Type B pancreatic cell (in vitro differentiated cells): ENCODE measurements at regions not wholly inside any gene's neighbourhood (a gene's known extent, or its start where the extent isn't known, plus 50 kb on each side); places are given as distances from the start of the nearest gene placed in this dataset.
A peak's percentile ranks its signal among the peaks of the same experiment; 100 is the strongest.

ENCODE experiments used
- DNase-seq: peaks from one replicate; pipeline ENCODE4 v3.0.0; 2021; ENCODE audit warnings: mixed read lengths; ENCODE audit not compliant: unreplicated experiment; ENCODE audit errors: extremely low spot score
- H3K27ac Mint-ChIP-seq: 2 replicates; pipeline ENCODE4 v1.8.0; 2021; ENCODE audit warnings: mild to moderate bottlenecking, mixed read lengths
- H3K27me3 Mint-ChIP-seq: 2 replicates; pipeline ENCODE4 v1.8.0; 2021; ENCODE audit warnings: mixed read lengths
- H3K36me3 Mint-ChIP-seq: 2 replicates; pipeline ENCODE4 v1.8.0; 2021; ENCODE audit warnings: mixed read lengths
- H3K4me1 Mint-ChIP-seq: one replicate; pipeline ENCODE4 v1.8.0; 2021; ENCODE audit warnings: mixed read lengths; ENCODE audit not compliant: unreplicated experiment
- H3K4me3 Mint-ChIP-seq: 2 replicates; pipeline ENCODE4 v1.8.0; 2021; ENCODE audit warnings: mild to moderate bottlenecking, mixed read lengths
- H3K9me3 Mint-ChIP-seq: 2 replicates; pipeline ENCODE4 v1.8.0; 2021; ENCODE audit warnings: mixed read lengths
- TF ChIP-seq, protein P1 (sequence below): fragments of 200-600 bp; sonication (generic); conservative IDR thresholded peaks from 2 replicates; pipeline ENCODE4 v1.5.0; 2021; ENCODE audit warnings: antibody characterized with exemption, mild to moderate bottlenecking

GRCh38 chr13:40391788-40392187 is 274.7 kb downstream of the FOXO1 start:
- TF ChIP-seq, protein P1, sequence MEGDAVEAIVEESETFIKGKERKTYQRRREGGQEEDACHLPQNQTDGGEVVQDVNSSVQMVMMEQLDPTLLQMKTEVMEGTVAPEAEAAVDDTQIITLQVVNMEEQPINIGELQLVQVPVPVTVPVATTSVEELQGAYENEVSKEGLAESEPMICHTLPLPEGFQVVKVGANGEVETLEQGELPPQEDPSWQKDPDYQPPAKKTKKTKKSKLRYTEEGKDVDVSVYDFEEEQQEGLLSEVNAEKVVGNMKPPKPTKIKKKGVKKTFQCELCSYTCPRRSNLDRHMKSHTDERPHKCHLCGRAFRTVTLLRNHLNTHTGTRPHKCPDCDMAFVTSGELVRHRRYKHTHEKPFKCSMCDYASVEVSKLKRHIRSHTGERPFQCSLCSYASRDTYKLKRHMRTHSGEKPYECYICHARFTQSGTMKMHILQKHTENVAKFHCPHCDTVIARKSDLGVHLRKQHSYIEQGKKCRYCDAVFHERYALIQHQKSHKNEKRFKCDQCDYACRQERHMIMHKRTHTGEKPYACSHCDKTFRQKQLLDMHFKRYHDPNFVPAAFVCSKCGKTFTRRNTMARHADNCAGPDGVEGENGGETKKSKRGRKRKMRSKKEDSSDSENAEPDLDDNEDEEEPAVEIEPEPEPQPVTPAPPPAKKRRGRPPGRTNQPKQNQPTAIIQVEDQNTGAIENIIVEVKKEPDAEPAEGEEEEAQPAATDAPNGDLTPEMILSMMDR = no peak
- no peak for DNase-seq
- H3K4me1 Mint-ChIP-seq = no peaks in the 10 kb centered on the region
- H3K9me3 Mint-ChIP-seq = peaks cover 6% of the 10 kb centered on the region
- no peaks in the 10 kb centered on the region for H3K27me3 Mint-ChIP-seq
- H3K27ac Mint-ChIP-seq = no peak overlapping the region
- no peak overlapping the region for H3K4me3 Mint-ChIP-seq
- no peaks in the 10 kb centered on the region for H3K36me3 Mint-ChIP-seq

DNA sequence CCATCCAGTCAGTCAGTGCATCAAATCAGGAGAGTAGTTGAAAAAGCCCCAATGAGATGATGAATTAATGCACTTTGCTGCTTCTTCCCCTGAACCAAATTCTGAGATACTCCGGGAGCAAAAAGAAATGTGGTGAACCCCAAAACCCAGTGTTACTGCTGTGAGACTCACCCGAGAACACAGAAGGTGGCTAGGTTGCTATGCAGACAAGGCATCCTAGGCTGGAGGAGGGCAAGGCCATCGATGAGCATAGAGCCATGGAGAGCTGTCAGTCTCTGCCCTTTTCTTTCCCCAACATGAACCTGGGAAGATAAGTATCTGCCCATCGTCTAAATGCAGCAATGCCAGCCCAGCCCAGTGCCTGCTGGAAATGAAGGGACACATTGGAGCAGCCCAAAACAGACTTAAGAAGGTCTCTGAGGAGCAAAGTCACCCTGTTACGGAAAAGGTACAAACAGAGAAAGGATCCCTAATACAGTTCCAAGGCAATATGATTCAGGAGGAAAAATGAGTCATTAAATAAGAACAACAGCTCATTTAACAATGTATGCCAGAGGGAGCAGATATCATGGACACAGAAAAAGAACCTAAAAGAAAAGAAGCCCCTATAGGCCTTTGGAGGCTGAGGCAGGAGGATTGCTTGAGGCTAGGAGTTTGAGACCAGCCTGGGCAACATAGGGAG is 272.0 kb downstream of the FOXO1 start:
- H3K9me3 Mint-ChIP-seq = peaks cover 6% of the 10 kb centered on the region
- no peaks in the 10 kb centered on the region for H3K27me3 Mint-ChIP-seq
- H3K36me3 Mint-ChIP-seq = no peaks in the 10 kb centered on the region
- H3K27ac Mint-ChIP-seq = no peak overlapping the region
- no peak overlapping the region for H3K4me3 Mint-ChIP-seq
- TF ChIP-seq, protein P1 = no peak
- DNase-seq = no peak
- no peaks in the 10 kb centered on the region for H3K4me1 Mint-ChIP-seq

DNA sequence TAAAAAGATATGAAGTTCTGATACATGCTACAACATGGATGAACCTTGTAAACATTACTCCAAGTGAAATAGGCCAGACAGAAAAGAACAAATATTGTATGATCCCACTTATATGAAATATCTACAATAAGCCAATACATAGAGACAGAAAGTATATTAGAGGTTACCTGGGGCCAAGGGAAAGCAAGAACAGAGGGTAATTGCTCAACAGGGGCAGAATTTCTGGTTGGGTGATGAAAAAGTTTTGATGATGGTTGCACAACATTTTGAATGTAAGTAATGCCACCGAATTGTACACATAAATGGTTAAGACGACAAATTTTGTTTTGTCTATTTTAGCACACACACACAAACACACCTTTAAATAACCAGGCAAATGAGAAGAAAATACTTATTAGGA is 268.4 kb downstream of the FOXO1 start:
- Mint-ChIP-seq H3K9me3 (peaks cover 6% of the 10 kb centered on the region), H3K27me3 (no peaks in the 10 kb centered on the region), H3K27ac (no peak overlapping the region), H3K36me3 (no peaks in the 10 kb centered on the region), H3K4me1 (peaks cover 18% of the 10 kb centered on the region), H3K4me3 (no peak overlapping the region)
- TF ChIP-seq, protein P1 = no peak
- DNase-seq = no peak

GRCh38 chr13:40399756-40400155 is 266.7 kb downstream of the FOXO1 start:
- H3K4me3 Mint-ChIP-seq = no peak overlapping the region
- no peaks in the 10 kb centered on the region for H3K9me3 Mint-ChIP-seq
- no peaks in the 10 kb centered on the region for H3K27me3 Mint-ChIP-seq
- TF ChIP-seq, protein P1 = no peak
- no peak for DNase-seq
- no peaks in the 10 kb centered on the region for H3K36me3 Mint-ChIP-seq
- H3K27ac Mint-ChIP-seq = no peak overlapping the region
- peaks cover 26% of the 10 kb centered on the region for H3K4me1 Mint-ChIP-seq

DNA sequence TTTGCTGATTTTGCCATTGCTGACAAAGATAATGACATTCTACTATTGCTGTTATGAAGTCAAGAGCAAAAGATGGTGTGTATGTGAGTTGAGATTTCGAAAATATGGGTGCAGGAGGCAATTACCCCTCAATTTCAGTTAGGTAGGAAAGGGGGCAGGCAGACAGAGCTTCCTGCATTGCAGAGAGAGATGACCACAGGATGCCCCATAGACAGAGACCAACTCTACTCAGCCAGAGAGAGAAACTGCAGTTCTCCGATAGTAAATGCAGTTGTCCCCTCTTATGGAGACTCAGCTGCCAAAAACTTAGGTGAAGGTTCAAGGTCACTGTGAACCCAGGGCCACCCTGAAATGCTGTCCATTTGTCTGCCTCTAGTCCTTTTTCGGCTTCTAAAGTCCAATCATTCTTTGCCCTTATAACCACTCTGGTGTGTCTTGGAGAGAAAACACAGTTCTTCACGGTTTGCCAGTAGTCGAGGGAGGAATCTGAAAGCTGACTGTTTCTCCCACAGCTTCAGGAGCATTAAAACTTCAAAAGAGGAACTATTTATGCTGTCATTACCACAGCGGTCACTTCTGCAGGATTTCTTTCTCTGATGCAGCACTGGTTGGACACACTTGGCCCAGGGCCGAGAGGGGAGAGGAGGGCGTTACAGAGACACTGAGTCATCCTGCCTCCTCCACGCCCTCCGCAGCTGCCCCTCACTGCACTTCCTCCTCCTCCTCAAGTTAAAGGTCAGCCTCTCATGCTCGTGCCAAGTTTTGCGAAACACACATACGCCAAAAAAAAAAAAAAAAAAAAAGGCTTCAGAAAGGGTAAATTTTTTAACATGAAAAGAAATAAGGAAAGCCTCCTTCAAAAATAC is 264.3 kb downstream of the FOXO1 start:
- H3K27me3 Mint-ChIP-seq = no peaks in the 10 kb centered on the region
- TF ChIP-seq, protein P1 = no peak
- H3K27ac Mint-ChIP-seq = peak overlapping the region; percentile 22
- peak overlapping the region; percentile 46 for H3K4me3 Mint-ChIP-seq
- H3K36me3 Mint-ChIP-seq = no peaks in the 10 kb centered on the region
- peaks cover 31% of the 10 kb centered on the region for H3K4me1 Mint-ChIP-seq
- no peak for DNase-seq
- no peaks in the 10 kb centered on the region for H3K9me3 Mint-ChIP-seq
